Hepatocyte (in vitro differentiated cells): ENCODE measurements at regions not wholly inside any gene's neighbourhood (a gene's known extent, or its start where the extent isn't known, plus 50 kb on each side); places are given as distances from the start of the nearest gene placed in this dataset.

Source experiments
- DNase-seq: peaks from one replicate; pipeline ENCODE4 v3.0.0-alpha.2; 2016; ENCODE audit warnings: low spot score
- H2AFZ ChIP-seq: fragments of 200-600 bp; sonication (generic); 2 replicates; pipeline ENCODE4 v1.6.0; 2016; ENCODE audit warnings: antibody characterized with exemption, mild to moderate bottlenecking
- H3K27ac ChIP-seq: fragments of 200-600 bp; sonication (generic); 2 replicates; pipeline ENCODE4 v1.5.1; 2016; ENCODE audit warnings: mild to moderate bottlenecking
- H3K27me3 ChIP-seq: fragments of 200-600 bp; sonication (generic); 2 replicates; pipeline ENCODE4 v1.6.1; 2016
- H3K36me3 ChIP-seq: fragments of 200-600 bp; sonication (generic); replicated peaks from 2 replicates; pipeline ENCODE4 v1.5.1; 2016; ENCODE audit warnings: low read depth; ENCODE audit not compliant: insufficient read depth
- H3K4me1 ChIP-seq: fragments of 200-600 bp; sonication (generic); 2 replicates; pipeline ENCODE4 v1.5.1; 2016; ENCODE audit warnings: mild to moderate bottlenecking, moderate library complexity; ENCODE audit not compliant: insufficient read depth
- H3K4me2 ChIP-seq: fragments of 200-600 bp; sonication (generic); 2 replicates; pipeline ENCODE4 v1.6.0; 2016
- H3K4me3 ChIP-seq: fragments of 200-600 bp; sonication (generic); 2 replicates; pipeline ENCODE4 v1.5.1; 2016; ENCODE audit warnings: mild to moderate bottlenecking
- H3K79me2 ChIP-seq: fragments of 200-600 bp; sonication (generic); 2 replicates; pipeline ENCODE4 v1.6.0; 2017; ENCODE audit warnings: mild to moderate bottlenecking
- H3K9me2 ChIP-seq: fragments of 200-600 bp; sonication (generic); replicated peaks from 2 replicates; pipeline ENCODE4 v1.6.0; 2017; ENCODE audit warnings: mild to moderate bottlenecking; ENCODE audit not compliant: insufficient read depth
- H3K9me3 ChIP-seq: fragments of 200-600 bp; sonication (generic); 2 replicates; pipeline ENCODE4 v1.5.1; 2016; ENCODE audit warnings: low read depth, mild to moderate bottlenecking
- H4K20me1 ChIP-seq: fragments of 200-600 bp; sonication (generic); 2 replicates; pipeline ENCODE4 v1.6.0; 2016; ENCODE audit warnings: mild to moderate bottlenecking; ENCODE audit not compliant: insufficient read depth, poor library complexity, severe bottlenecking
- CTCF ChIP-seq: fragments of 200-600 bp; sonication (generic); IDR thresholded peaks from 2 replicates; pipeline ENCODE4 v1.5.1; 2016; ENCODE audit warnings: antibody characterized with exemption, mild to moderate bottlenecking; ENCODE audit not compliant: poor library complexity
- EZH2 ChIP-seq: fragments of 200-600 bp; sonication (generic); IDR thresholded peaks from 2 replicates; pipeline ENCODE4 v1.6.1; 2016; ENCODE audit warnings: antibody characterized with exemption, mild to moderate bottlenecking, borderline replicate concordance
- EZH2phosphoT487 ChIP-seq: fragments of 200-600 bp; sonication (generic); IDR thresholded peaks from one replicate; pipeline ENCODE4 v1.6.1; 2018; ENCODE audit warnings: antibody characterized with exemption, mild to moderate bottlenecking, low read depth, moderate library complexity; ENCODE audit not compliant: unreplicated experiment, severe bottlenecking
- WGBS: methylation state at CpG from one replicate; pipeline ENCODE4 v1.1.6; 2016; ENCODE audit warnings: low lambda C conversion rate; ENCODE audit errors: missing lambda C conversion rate; 5-methylcytosine and 5-hydroxymethylcytosine counted together

- no peak overlapping the region for H3K27ac ChIP-seq
- TF ChIP-seq EZH2 (no peak), CTCF (no peak), EZH2phosphoT487 (no peak)
- no peak overlapping the region for H3K4me2 ChIP-seq
- no peaks in the 10 kb centered on the region for H3K79me2 ChIP-seq
- WGBS, result 86% methylated on average over 1 of the region's 1 CpG
- no peaks in the 10 kb centered on the region for H3K36me3 ChIP-seq
- no peaks in the 10 kb centered on the region for H3K27me3 ChIP-seq
- no peak overlapping the region for H2AFZ ChIP-seq
- H4K20me1 ChIP-seq, result no peaks in the 10 kb centered on the region
- no peaks in the 10 kb centered on the region for H3K9me3 ChIP-seq
- DNase-seq, result no peak
- H3K4me1 ChIP-seq, result no peaks in the 10 kb centered on the region
- H3K9me2 ChIP-seq, result no peaks in the 10 kb centered on the region
- H3K4me3 ChIP-seq, result no peak overlapping the region
Measured at GRCh38 chr2:33873076-33873605, 274.0 kb upstream of the FAM98A start.

DNA sequence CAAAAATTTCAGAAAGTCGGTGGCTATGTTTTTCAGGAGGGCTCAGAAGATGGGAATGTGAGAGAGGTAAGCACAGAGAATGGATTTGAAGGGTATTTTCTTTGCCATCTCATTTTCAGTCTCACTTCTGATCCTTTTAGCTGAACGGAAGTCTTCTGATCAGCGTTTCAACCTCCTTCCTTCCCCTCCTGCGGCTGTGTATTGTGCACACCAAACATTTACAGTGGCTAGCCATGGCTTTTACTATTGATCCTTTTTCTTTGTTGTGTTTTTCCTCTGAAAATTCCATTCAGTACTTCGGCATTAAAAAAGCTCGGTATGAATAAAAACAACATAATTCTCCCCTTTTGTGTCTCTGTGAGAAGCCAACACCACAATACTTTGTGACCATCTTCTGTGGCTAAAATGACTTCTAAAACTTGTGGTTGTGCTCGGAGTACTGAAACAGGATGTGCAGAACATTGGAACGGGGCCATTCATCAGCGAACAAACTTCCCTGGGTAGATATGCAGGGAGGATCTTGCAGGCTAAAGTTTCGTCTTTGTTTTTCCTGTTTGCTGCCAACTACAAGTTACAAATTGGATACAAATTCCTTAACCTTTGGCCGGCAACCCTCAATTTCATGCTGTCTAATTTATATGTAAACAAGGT is 260.8 kb upstream of the FAM98A start:
- H3K79me2 ChIP-seq, result no peaks in the 10 kb centered on the region
- 78% methylated on average over 11 of the region's 11 CpGs for WGBS
- no peaks in the 10 kb centered on the region for H3K4me1 ChIP-seq
- H3K9me2 ChIP-seq, result no peaks in the 10 kb centered on the region
- H3K4me3 ChIP-seq, result no peak overlapping the region
- no peaks in the 10 kb centered on the region for H3K9me3 ChIP-seq
- no peak for DNase-seq
- no peaks in the 10 kb centered on the region for H4K20me1 ChIP-seq
- peak overlapping the region; percentile 39 for H3K4me2 ChIP-seq
- no peaks in the 10 kb centered on the region for H3K36me3 ChIP-seq
- peak overlapping the region; percentile 10 for H3K27ac ChIP-seq
- H3K27me3 ChIP-seq, result no peaks in the 10 kb centered on the region
- TF ChIP-seq EZH2 (no peak), CTCF (no peak), EZH2phosphoT487 (no peak)
- no peak overlapping the region for H2AFZ ChIP-seq

GRCh38 chr2:33859176-33859575 is 260.1 kb upstream of the FAM98A start:
- 75% methylated on average over 6 of the region's 6 CpGs for WGBS
- no peaks in the 10 kb centered on the region for H3K27me3 ChIP-seq

More at GRCh38 chr2:33859176-33859575, 260.1 kb upstream of the FAM98A start:
- H3K4me2 ChIP-seq, result no peak overlapping the region
- H3K9me3 ChIP-seq, result no peaks in the 10 kb centered on the region
- DNase-seq, result no peak
- no peak overlapping the region for H2AFZ ChIP-seq
- no peaks in the 10 kb centered on the region for H3K4me1 ChIP-seq
- no peaks in the 10 kb centered on the region for H3K9me2 ChIP-seq
- TF ChIP-seq CTCF (no peak), EZH2 (no peak), EZH2phosphoT487 (no peak)
- no peaks in the 10 kb centered on the region for H3K79me2 ChIP-seq
- H3K27ac ChIP-seq, result peak overlapping the region; percentile 55
- H3K4me3 ChIP-seq, result no peak overlapping the region
- H4K20me1 ChIP-seq, result no peaks in the 10 kb centered on the region
- H3K36me3 ChIP-seq, result no peaks in the 10 kb centered on the region
